ENCODE measurements at regions not wholly inside any gene's neighbourhood (a gene's known extent, or its start where the extent isn't known, plus 50 kb on each side); places are given as distances from the start of the nearest gene placed in this dataset.

DNA sequence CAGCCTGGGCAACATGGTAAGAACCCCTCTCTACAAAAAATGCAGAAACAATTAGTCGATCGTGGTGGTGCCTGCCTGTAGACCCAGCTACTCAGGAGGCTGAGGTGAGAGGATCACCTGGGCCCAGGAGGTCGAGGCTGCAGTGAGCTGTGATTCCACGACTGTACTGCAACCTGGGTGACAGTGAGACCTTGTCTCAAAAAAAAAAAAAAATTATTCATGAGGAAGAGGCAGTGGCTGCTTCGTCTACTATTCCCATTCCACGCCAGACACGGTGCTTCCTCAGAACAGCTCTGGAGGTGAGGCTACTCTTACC is 52.2 kb upstream of the GSE1 start:
- TF ChIP-seq, protein P1, sequence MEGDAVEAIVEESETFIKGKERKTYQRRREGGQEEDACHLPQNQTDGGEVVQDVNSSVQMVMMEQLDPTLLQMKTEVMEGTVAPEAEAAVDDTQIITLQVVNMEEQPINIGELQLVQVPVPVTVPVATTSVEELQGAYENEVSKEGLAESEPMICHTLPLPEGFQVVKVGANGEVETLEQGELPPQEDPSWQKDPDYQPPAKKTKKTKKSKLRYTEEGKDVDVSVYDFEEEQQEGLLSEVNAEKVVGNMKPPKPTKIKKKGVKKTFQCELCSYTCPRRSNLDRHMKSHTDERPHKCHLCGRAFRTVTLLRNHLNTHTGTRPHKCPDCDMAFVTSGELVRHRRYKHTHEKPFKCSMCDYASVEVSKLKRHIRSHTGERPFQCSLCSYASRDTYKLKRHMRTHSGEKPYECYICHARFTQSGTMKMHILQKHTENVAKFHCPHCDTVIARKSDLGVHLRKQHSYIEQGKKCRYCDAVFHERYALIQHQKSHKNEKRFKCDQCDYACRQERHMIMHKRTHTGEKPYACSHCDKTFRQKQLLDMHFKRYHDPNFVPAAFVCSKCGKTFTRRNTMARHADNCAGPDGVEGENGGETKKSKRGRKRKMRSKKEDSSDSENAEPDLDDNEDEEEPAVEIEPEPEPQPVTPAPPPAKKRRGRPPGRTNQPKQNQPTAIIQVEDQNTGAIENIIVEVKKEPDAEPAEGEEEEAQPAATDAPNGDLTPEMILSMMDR (IDR thresholded peaks at IDR 0.05; ENCODE audit: poor library complexity), result no peak
- TF ChIP-seq EZH2phosphoT487 (IDR thresholded peaks at IDR 0.05; ENCODE audit: low read depth, severe bottlenecking, unreplicated experiment), result no peak
- no peak for TF ChIP-seq EZH2 (IDR thresholded peaks at IDR 0.05; ENCODE audit: borderline replicate concordance)

All from hepatocyte (in vitro differentiated cells).